GM12875 (cell line): ENCODE measurements at regions not wholly inside any gene's neighbourhood (a gene's known extent, or its start where the extent isn't known, plus 50 kb on each side); places are given as distances from the start of the nearest gene placed in this dataset.

Experiments
- H3K4me3 ChIP-seq: one replicate; pipeline ENCODE4 v1.5.1; 2011; ENCODE audit warnings: low read depth, low read length, control low read depth
- CTCF ChIP-seq: IDR thresholded peaks from 2 replicates; pipeline ENCODE4 v1.5.1; 2011; ENCODE audit warnings: low read depth, mild to moderate bottlenecking, control low read depth, inconsistent platforms, low read length, moderate library complexity, borderline replicate concordance; ENCODE audit not compliant: insufficient read depth

- no peak for TF ChIP-seq CTCF
- no peak overlapping the region for H3K4me3 ChIP-seq
Observed at GRCh38 chr6:98310443-98310842, 523.9 kb upstream of the POU3F2 start.

- no peak overlapping the region for H3K4me3 ChIP-seq
- TF ChIP-seq CTCF: no peak
Observed at GRCh38 chr6:98323605-98324004, 510.8 kb upstream of the POU3F2 start.

GRCh38 chr6:98324446-98324845 lies 509.9 kb upstream of the POU3F2 start:
- TF ChIP-seq CTCF: no peak
- no peak overlapping the region for H3K4me3 ChIP-seq

- TF ChIP-seq CTCF: no peak
- no peak overlapping the region for H3K4me3 ChIP-seq
Observed at GRCh38 chr6:98325366-98325765, 509.0 kb upstream of the POU3F2 start.

- no peak for TF ChIP-seq CTCF
- no peak overlapping the region for H3K4me3 ChIP-seq
Observed at GRCh38 chr6:98333273-98333672, 501.1 kb upstream of the POU3F2 start.

GRCh38 chr6:98335594-98335993 lies 498.8 kb upstream of the POU3F2 start:
- H3K4me3 ChIP-seq: no peak overlapping the region
- no peak for TF ChIP-seq CTCF

GRCh38 chr6:98339506-98339905 lies 494.9 kb upstream of the POU3F2 start:
- TF ChIP-seq CTCF: no peak
- H3K4me3 ChIP-seq: no peak overlapping the region
